PC-9 (cell line): ENCODE measurements at regions not wholly inside any gene's neighbourhood (a gene's known extent, or its start where the extent isn't known, plus 50 kb on each side); places are given as distances from the start of the nearest gene placed in this dataset.
A peak's percentile ranks its signal among the peaks of the same experiment; 100 is the strongest.

Source experiments
- BruUV-seq: library from RNA; stranded (reverse); fragments of 400-500 nt; replicated peaks from 2 replicates; lab custom pipeline; 2021; lab: Mats Ljungman, UMichigan
- CTCF ChIA-PET: fragments of 300-600 bp; sonication (Branson Sonifier 250); formaldehyde crosslinking; loops from one replicate; lab custom pipeline; 2022; ENCODE audit warnings: antibody characterized with exemption; lab: Charles Lee
- POLR2A ChIA-PET: fragments of 300-600 bp; sonication (Branson Sonifier 250); formaldehyde crosslinking; loops from one replicate; lab custom pipeline; 2022; ENCODE audit warnings: antibody characterized with exemption; ENCODE audit not compliant: unreplicated experiment; lab: Charles Lee
- DNase-seq, 2 experiments: peaks; one replicate each; pipeline versions ENCODE4 v3.0.0 to v3.0.0-alpha.2; 2015 to 2022; ENCODE audit warnings: mixed read lengths in 1 of 2
- H2AFZ ChIP-seq: fragments of 200-600 bp; sonication (generic); 2 replicates; pipeline ENCODE4 v1.8.1; 2017; ENCODE audit warnings: antibody characterized with exemption
- H3F3A ChIP-seq: fragments of 200-600 bp; sonication (generic); 2 replicates; pipeline ENCODE4 v1.8.1; 2017; ENCODE audit warnings: antibody characterized with exemption, mild to moderate bottlenecking, low read depth; ENCODE audit not compliant: insufficient read depth
- H3K27ac ChIP-seq: fragments of 200-600 bp; sonication (generic); 2 replicates; pipeline ENCODE4 v1.6.1; 2016; ENCODE audit warnings: mixed run types
- H3K27me3 ChIP-seq: fragments of 200-600 bp; sonication (generic); 2 replicates; pipeline ENCODE4 v1.6.1; 2016; ENCODE audit warnings: low read depth, mixed run types; ENCODE audit not compliant: insufficient read depth
- H3K36me3 ChIP-seq: fragments of 200-600 bp; sonication (generic); 2 replicates; pipeline ENCODE4 v1.6.1; 2016; ENCODE audit warnings: low read depth, mixed run types
- H3K4me1 ChIP-seq: fragments of 200-600 bp; sonication (generic); replicated peaks from 2 replicates; pipeline ENCODE4 v1.6.1; 2016; ENCODE audit warnings: mixed run types; ENCODE audit not compliant: insufficient read depth
- H3K4me2 ChIP-seq: fragments of 200-600 bp; sonication (generic); 2 replicates; pipeline ENCODE4 v1.6.1; 2017; ENCODE audit warnings: mixed run types
- H3K4me3 ChIP-seq: fragments of 200-600 bp; sonication (generic); 2 replicates; pipeline ENCODE4 v1.6.1; 2016; ENCODE audit warnings: mixed run types
- H3K79me2 ChIP-seq: fragments of 200-600 bp; sonication (generic); 2 replicates; pipeline ENCODE4 v1.6.1; 2017; ENCODE audit warnings: low read depth, mixed run types
- H3K9me2 ChIP-seq: fragments of 200-600 bp; sonication (generic); 2 replicates; pipeline ENCODE4 v1.8.1; 2017; ENCODE audit warnings: mild to moderate bottlenecking; ENCODE audit not compliant: insufficient read depth
- H3K9me3 ChIP-seq: fragments of 200-600 bp; sonication (generic); 2 replicates; pipeline ENCODE4 v1.8.1; 2016; ENCODE audit warnings: low read depth; ENCODE audit not compliant: insufficient read depth
- H4K20me1 ChIP-seq: fragments of 200-600 bp; sonication (generic); 2 replicates; pipeline ENCODE4 v1.8.1; 2017; ENCODE audit not compliant: insufficient read depth
- CTCF ChIP-seq: fragments of 200-600 bp; sonication (generic); conservative IDR thresholded peaks from 2 replicates; pipeline ENCODE4 v1.6.1; 2017; ENCODE audit warnings: mixed run types, antibody characterized with exemption, mild to moderate bottlenecking, moderate library complexity
- EZH2 ChIP-seq: fragments of 200-600 bp; sonication (generic); IDR thresholded peaks from 2 replicates; pipeline ENCODE4 v1.8.0; 2017; ENCODE audit warnings: antibody characterized with exemption, low read depth
- intact Hi-C: fragments of 100-400 bp; cut with micrococcal nuclease; formaldehyde crosslinking; loops from one replicate; pipeline ENCODE4 v1.10.0; 2022; ENCODE audit not compliant: unreplicated experiment

- Histone ChIP-seq H4K20me1 (no peaks in the 10 kb centered on the region; the same call in none of the 2 replicates), H3K27ac (no peak overlapping the region), H3K79me2 (no peaks in the 10 kb centered on the region), H3K36me3 (no peaks in the 10 kb centered on the region), H3K9me2 (no peaks in the 10 kb centered on the region), H3K27me3 (peaks cover 88% of the 10 kb centered on the region), H3K9me3 (no peaks in the 10 kb centered on the region), H3F3A (peaks cover 5% of the 10 kb centered on the region; the same call in 1 of the 2 replicates), H3K4me1 (0 out of 2 replicates have a peak, but pooled peaks cover 10% of the 10 kb centered on the region), H3K4me3 (no peak overlapping the region), H3K4me2 (no peak overlapping the region), H2AFZ (no peak overlapping the region)
- CTCF ChIA-PET, result no interaction called here
- no peak for DNase-seq
- POLR2A ChIA-PET, result interaction anchor here (0.6 kb wide), 1 partner anchor 91 kb away, joined by 18 read pairs; no protein-coding TSS in a partner anchor
- no TSS peak for BruUV-seq
- intact Hi-C loops, result no loop called here
- TF ChIP-seq CTCF (no peak), EZH2 (no peak)
Measured at GRCh38 chr20:63092660-63093215, 86.0 kb upstream of the BHLHE23 start.

GRCh38 chr20:63091901-63092659 lies 85.3 kb upstream of the BHLHE23 start:
- Histone ChIP-seq H3K4me1 (0 out of 2 replicates have a peak, but pooled peaks cover 10% of the 10 kb centered on the region), H4K20me1 (no peaks in the 10 kb centered on the region; the same call in none of the 2 replicates), H3K27me3 (peaks cover 88% of the 10 kb centered on the region), H3K9me2 (no peaks in the 10 kb centered on the region), H3K4me2 (no peak overlapping the region), H3K4me3 (no peak overlapping the region), H3K79me2 (no peaks in the 10 kb centered on the region), H2AFZ (no peak overlapping the region), H3K36me3 (no peaks in the 10 kb centered on the region), H3K9me3 (no peaks in the 10 kb centered on the region), H3K27ac (no peak overlapping the region), H3F3A (peaks cover 5% of the 10 kb centered on the region; the same call in 1 of the 2 replicates)
- DNase-seq, result no peak
- BruUV-seq, result no TSS peak
- POLR2A ChIA-PET, result interaction anchor here (0.6 kb wide), 1 partner anchor 90 kb away, joined by 18 read pairs; no protein-coding TSS in a partner anchor
- intact Hi-C loops, result no loop called here
- no peak for TF ChIP-seq CTCF
- no peak for TF ChIP-seq EZH2
- CTCF ChIA-PET, result no interaction called here

GRCh38 chr20:63090682-63091571 lies 84.2 kb upstream of the BHLHE23 start:
- Histone ChIP-seq H3K4me1 (0 out of 2 replicates have a peak, but pooled peaks cover 10% of the 10 kb centered on the region), H3K9me3 (no peaks in the 10 kb centered on the region), H3K79me2 (no peaks in the 10 kb centered on the region), H3K4me2 (no peak overlapping the region), H3K36me3 (no peaks in the 10 kb centered on the region), H4K20me1 (no peaks in the 10 kb centered on the region; the same call in none of the 2 replicates), H3F3A (peaks cover 5% of the 10 kb centered on the region; the same call in 1 of the 2 replicates), H2AFZ (no peak overlapping the region), H3K9me2 (no peaks in the 10 kb centered on the region), H3K27me3 (peaks cover 88% of the 10 kb centered on the region), H3K27ac (no peak overlapping the region), H3K4me3 (no peak overlapping the region)
- intact Hi-C loops, result no loop called here
- no TSS peak for BruUV-seq
- peak in 1 of 2 experiments; percentile 37 for DNase-seq
- ChIA-PET POLR2A (no interaction called here), CTCF (no interaction called here)
- TF ChIP-seq CTCF (no peak), EZH2 (no peak)
